GM18502 (cell line): ENCODE measurements at regions not wholly inside any gene's neighbourhood (a gene's known extent, or its start where the extent isn't known, plus 50 kb on each side); places are given as distances from the start of the nearest gene placed in this dataset.
"Not testable (repeated sequence)": the region's sequence is repeated elsewhere in the genome, so short reads cannot be mapped to it uniquely, and the experiment has no call there.

Experiments used
- ATAC-seq: cut with Tn5 transposase; IDR thresholded peaks from one replicate; pipeline ENCODE4 v1.9.1; 2021; ENCODE audit warnings: mild to moderate bottlenecking; ENCODE audit not compliant: unreplicated experiment, poor library complexity

GRCh38 chr9:26789959-26790358, 102.6 kb downstream of the CAAP1 start:
- no peak for ATAC-seq

- ATAC-seq, result no peak
These were observed 106.0 kb downstream of the CAAP1 start for GRCh38 chr9:26786564-26786963.

- ATAC-seq, result no peak
These were observed 109.7 kb downstream of the CAAP1 start for GRCh38 chr9:26782899-26783298.

- ATAC-seq, result no peak
These were observed 110.7 kb downstream of the CAAP1 start for GRCh38 chr9:26781906-26782305.

GRCh38 chr9:26780307-26780706, 112.3 kb downstream of the CAAP1 start:
- not testable (repeated sequence) for ATAC-seq

- no peak for ATAC-seq
These were observed 113.5 kb downstream of the CAAP1 start for GRCh38 chr9:26779062-26779461.

- no peak for ATAC-seq
These were observed 117.2 kb downstream of the CAAP1 start for GRCh38 chr9:26775391-26775790.

- ATAC-seq, result no peak
These were observed 119.5 kb downstream of the CAAP1 start for GRCh38 chr9:26773056-26773455.

GRCh38 chr9:26770821-26771220, 121.8 kb downstream of the CAAP1 start:
- ATAC-seq, result no peak

GRCh38 chr9:26768145-26768544, 124.5 kb downstream of the CAAP1 start:
- no peak for ATAC-seq

GRCh38 chr9:26760675-26761074, 131.9 kb downstream of the CAAP1 start:
- ATAC-seq, result no peak

GRCh38 chr9:26758655-26759054, 133.9 kb downstream of the CAAP1 start:
- no peak for ATAC-seq

GRCh38 chr9:26756881-26757280, 135.7 kb downstream of the CAAP1 start:
- no peak for ATAC-seq

GRCh38 chr9:26755476-26755875, 137.1 kb downstream of the CAAP1 start:
- no peak for ATAC-seq

GRCh38 chr9:26754509-26755164, 138.0 kb downstream of the CAAP1 start:
- no peak for ATAC-seq

GRCh38 chr9:26753971-26754370, 138.6 kb downstream of the CAAP1 start:
- ATAC-seq, result no peak

- ATAC-seq, result no peak
These were observed 142.4 kb downstream of the CAAP1 start for GRCh38 chr9:26750162-26750561.

GRCh38 chr9:26748449-26749058, 144.0 kb downstream of the CAAP1 start:
- no peak for ATAC-seq

- ATAC-seq, result no peak
These were observed 145.0 kb downstream of the CAAP1 start for GRCh38 chr9:26747611-26748010.

GRCh38 chr9:26746357-26747072, 146.1 kb downstream of the CAAP1 start:
- peak; percentile 86 for ATAC-seq

GRCh38 chr9:26745111-26745510, 147.5 kb downstream of the CAAP1 start:
- ATAC-seq, result no peak
